A673 (cell line): ENCODE measurements at regions not wholly inside any gene's neighbourhood (a gene's known extent, or its start where the extent isn't known, plus 50 kb on each side); places are given as distances from the start of the nearest gene placed in this dataset.

ENCODE experiments used
- BruUV-seq: library from RNA; stranded (reverse); fragments of 400-500 nt; replicated peaks from 2 replicates; lab custom pipeline; 2021; lab: Mats Ljungman, UMichigan
- CTCF ChIA-PET: fragments of 300-600 bp; sonication (Branson Sonifier 250); formaldehyde crosslinking; loops from one replicate; lab custom pipeline; 2022; ENCODE audit warnings: antibody characterized with exemption; lab: Charles Lee
- POLR2A ChIA-PET: fragments of 300-600 bp; sonication (Branson Sonifier 250); formaldehyde crosslinking; loops from one replicate; lab custom pipeline; 2022; ENCODE audit warnings: antibody characterized with exemption; ENCODE audit not compliant: low non-redundant PET; lab: Charles Lee
- DNase-seq: peaks from one replicate; pipeline ENCODE4 v3.0.0-alpha.2; 2015; ENCODE audit warnings: low spot score
- H3K27ac ChIP-seq: fragments of 200-600 bp; sonication (generic); 2 replicates; pipeline ENCODE4 v1.5.1; 2016; ENCODE audit warnings: mixed run types, low read depth, mild to moderate bottlenecking, mixed read lengths, antibody characterized with exemption, low read length; ENCODE audit not compliant: poor library complexity, severe bottlenecking
- H3K27me3 ChIP-seq: fragments of 200-600 bp; sonication (generic); replicated peaks from 2 replicates; pipeline ENCODE4 v1.6.1; 2017; ENCODE audit warnings: mixed run types, low read depth, mild to moderate bottlenecking, mixed read lengths, antibody characterized with exemption, low read length; ENCODE audit not compliant: insufficient read depth, poor library complexity
- H3K36me3 ChIP-seq: fragments of 200-600 bp; sonication (generic); 2 replicates; pipeline ENCODE4 v1.6.1; 2016; ENCODE audit warnings: mixed run types, mild to moderate bottlenecking, mixed read lengths, antibody characterized with exemption, low read length; ENCODE audit not compliant: insufficient read depth, poor library complexity, severe bottlenecking
- H3K4me1 ChIP-seq: fragments of 200-600 bp; sonication (generic); 2 replicates; pipeline ENCODE4 v1.6.1; 2017; ENCODE audit warnings: mixed run types, mild to moderate bottlenecking, mixed read lengths, antibody characterized with exemption, low read length; ENCODE audit not compliant: insufficient read depth, poor library complexity, severe bottlenecking
- H3K4me3 ChIP-seq: fragments of 200-600 bp; sonication (generic); 2 replicates; pipeline ENCODE4 v1.5.1; 2016; ENCODE audit warnings: low read depth, mixed run types, mild to moderate bottlenecking, mixed read lengths, low read length; ENCODE audit not compliant: poor library complexity, severe bottlenecking
- H3K9me3 ChIP-seq: fragments of 200-600 bp; sonication (generic); 2 replicates; pipeline ENCODE4 v1.6.1; 2016; ENCODE audit warnings: mixed run types, low read depth, mild to moderate bottlenecking, mixed read lengths, antibody characterized with exemption, low read length; ENCODE audit not compliant: poor library complexity, severe bottlenecking
- EZH2 ChIP-seq: fragments of 200-600 bp; sonication (generic); IDR thresholded peaks from 2 replicates; pipeline ENCODE4 v1.6.1; 2017; ENCODE audit warnings: borderline replicate concordance, low read depth, mild to moderate bottlenecking, mixed read lengths, antibody characterized with exemption, low read length; ENCODE audit not compliant: poor library complexity, severe bottlenecking
- intact Hi-C: fragments of 100-400 bp; cut with micrococcal nuclease; formaldehyde crosslinking; loops from one replicate; pipeline ENCODE4 v1.10.0; 2022; ENCODE audit not compliant: unreplicated experiment
- TF ChIP-seq, protein P1 (sequence below): fragments of 300-800, 200-600 bp; sonication (generic); conservative IDR thresholded peaks from 2 replicates; pipeline ENCODE4 v1.5.1; 2017; ENCODE audit warnings: low read depth, mild to moderate bottlenecking, antibody characterized with exemption, low read length, moderate library complexity, mixed read lengths

DNA sequence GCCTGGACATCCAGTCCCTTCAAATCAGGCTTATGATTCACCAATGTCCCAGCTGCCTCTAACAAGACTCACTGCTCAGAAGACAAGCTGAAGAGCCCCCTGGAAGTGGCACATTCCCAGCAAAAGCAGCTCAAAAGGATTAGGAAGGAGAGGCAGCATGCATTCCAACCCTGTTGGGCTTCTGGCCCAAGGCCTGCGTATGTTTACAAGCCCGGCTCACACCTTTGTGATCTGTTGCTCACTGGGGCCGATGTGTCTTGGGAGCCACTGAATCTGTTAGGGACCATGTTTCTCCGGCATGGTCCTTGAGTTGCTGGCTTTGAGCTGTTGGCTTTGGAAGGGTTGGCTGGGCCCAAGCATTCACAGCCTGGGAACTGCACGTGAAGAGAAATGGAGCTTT lies 81.2 kb upstream of the C1orf174 start:
- no TSS peak for BruUV-seq
- no peaks in the 10 kb centered on the region for H3K4me1 ChIP-seq
- POLR2A ChIA-PET, result no interaction called here
- H3K27ac ChIP-seq, result no peak overlapping the region
- CTCF ChIA-PET, result no interaction called here
- no peaks in the 10 kb centered on the region for H3K36me3 ChIP-seq
- H3K27me3 ChIP-seq, result peaks cover 47% of the 10 kb centered on the region
- no peak for DNase-seq
- intact Hi-C loops, result no loop called here
- no peak overlapping the region for H3K4me3 ChIP-seq
- no peak for TF ChIP-seq EZH2
- TF ChIP-seq, protein P1, sequence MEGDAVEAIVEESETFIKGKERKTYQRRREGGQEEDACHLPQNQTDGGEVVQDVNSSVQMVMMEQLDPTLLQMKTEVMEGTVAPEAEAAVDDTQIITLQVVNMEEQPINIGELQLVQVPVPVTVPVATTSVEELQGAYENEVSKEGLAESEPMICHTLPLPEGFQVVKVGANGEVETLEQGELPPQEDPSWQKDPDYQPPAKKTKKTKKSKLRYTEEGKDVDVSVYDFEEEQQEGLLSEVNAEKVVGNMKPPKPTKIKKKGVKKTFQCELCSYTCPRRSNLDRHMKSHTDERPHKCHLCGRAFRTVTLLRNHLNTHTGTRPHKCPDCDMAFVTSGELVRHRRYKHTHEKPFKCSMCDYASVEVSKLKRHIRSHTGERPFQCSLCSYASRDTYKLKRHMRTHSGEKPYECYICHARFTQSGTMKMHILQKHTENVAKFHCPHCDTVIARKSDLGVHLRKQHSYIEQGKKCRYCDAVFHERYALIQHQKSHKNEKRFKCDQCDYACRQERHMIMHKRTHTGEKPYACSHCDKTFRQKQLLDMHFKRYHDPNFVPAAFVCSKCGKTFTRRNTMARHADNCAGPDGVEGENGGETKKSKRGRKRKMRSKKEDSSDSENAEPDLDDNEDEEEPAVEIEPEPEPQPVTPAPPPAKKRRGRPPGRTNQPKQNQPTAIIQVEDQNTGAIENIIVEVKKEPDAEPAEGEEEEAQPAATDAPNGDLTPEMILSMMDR, result no peak
- no peaks in the 10 kb centered on the region for H3K9me3 ChIP-seq

DNA sequence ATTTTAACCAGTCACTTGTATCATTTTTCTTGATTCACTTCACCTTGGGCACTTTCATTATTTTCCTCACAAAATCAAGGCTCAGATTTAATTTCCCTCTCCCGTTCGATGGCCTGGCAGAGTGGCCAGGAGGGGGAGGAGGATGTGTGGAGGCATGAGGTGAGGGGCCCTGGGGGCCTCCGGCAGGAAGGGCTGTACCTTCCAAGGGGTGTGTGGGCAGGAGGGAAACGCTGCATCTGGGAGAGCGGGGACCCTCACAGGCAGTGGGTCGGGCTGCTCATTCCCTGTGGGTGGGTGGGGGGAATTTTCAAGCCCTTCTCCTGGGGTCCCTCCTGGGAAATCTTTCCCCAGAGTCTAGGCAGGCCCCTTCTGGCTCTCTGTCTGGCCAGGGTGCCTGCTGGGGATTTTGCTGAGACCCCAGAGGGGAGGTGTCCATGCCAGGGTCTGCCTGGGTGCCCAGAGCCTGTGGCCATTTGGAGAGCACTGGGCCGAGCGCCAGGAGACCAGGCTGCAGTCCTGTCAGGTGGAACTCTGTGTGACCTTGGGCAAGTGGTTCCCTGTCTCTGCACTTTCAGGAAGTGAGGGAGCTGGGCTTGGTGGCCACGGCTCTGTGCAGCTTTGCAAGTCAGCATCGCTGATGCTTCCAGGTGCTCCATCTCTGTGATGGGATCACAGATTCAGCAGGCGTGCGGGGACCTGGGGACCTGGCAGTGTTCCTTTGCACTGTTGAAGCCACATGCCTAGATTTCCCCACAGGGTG lies 81.9 kb upstream of the C1orf174 start:
- H3K27me3 ChIP-seq, result peaks cover 47% of the 10 kb centered on the region
- H3K9me3 ChIP-seq, result no peaks in the 10 kb centered on the region
- DNase-seq, result no peak
- H3K4me3 ChIP-seq, result no peak overlapping the region
- no peaks in the 10 kb centered on the region for H3K36me3 ChIP-seq
- intact Hi-C loops, result no loop called here
- CTCF ChIA-PET, result no interaction called here
- POLR2A ChIA-PET, result no interaction called here
- TF ChIP-seq, protein P1, result no peak
- no peak for TF ChIP-seq EZH2
- H3K27ac ChIP-seq, result no peak overlapping the region
- no TSS peak for BruUV-seq
- H3K4me1 ChIP-seq, result no peaks in the 10 kb centered on the region

DNA sequence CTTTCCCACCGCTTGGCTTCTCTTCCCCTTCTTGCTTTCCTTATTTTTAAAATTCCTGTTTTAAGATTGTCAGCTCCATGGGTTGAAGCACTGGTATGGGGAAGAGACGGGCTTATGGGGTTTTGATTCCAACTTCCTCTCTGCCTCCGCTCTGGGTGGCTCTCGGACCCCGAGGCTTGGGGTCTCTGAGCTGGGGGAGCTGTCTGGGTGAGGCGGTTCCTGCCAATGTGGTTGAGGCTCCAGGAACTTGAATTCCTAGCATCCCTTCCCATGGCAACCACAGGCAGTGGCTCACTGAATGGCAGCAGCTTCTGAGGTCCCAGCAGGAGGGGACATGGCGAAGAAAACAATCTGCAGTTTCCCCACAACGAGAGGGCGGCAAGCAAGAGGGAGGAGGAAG lies 83.1 kb upstream of the C1orf174 start:
- no TSS peak for BruUV-seq
- Histone ChIP-seq H3K4me3 (no peak overlapping the region), H3K27ac (no peak overlapping the region), H3K9me3 (no peaks in the 10 kb centered on the region), H3K36me3 (no peaks in the 10 kb centered on the region), H3K4me1 (no peaks in the 10 kb centered on the region), H3K27me3 (peaks cover 47% of the 10 kb centered on the region)
- no peak for DNase-seq
- TF ChIP-seq, protein P1, result no peak
- no peak for TF ChIP-seq EZH2
- POLR2A ChIA-PET, result no interaction called here
- intact Hi-C loops, result no loop called here
- CTCF ChIA-PET, result no interaction called here
